Urothelium cell line (cell line): ENCODE measurements at regions not wholly inside any gene's neighbourhood (a gene's known extent, or its start where the extent isn't known, plus 50 kb on each side); places are given as distances from the start of the nearest gene placed in this dataset.

Source experiments
- DNase-seq: peaks from one replicate; pipeline ENCODE4 v3.0.0; 2011; ENCODE audit warnings: low spot score, mixed read lengths
- FAIRE-seq: peaks from 2 replicates; lab custom pipeline; 2011; peaks lifted over from hg19 to GRCh38; lab: Jason Lieb, UNC

GRCh38 chr2:236959036-236959435 is 126.7 kb upstream of the COPS8 start:
- no peak for FAIRE-seq
- DNase-seq = no peak

- no peak for DNase-seq
- no peak for FAIRE-seq
Measured at GRCh38 chr2:236959876-236960275, 125.8 kb upstream of the COPS8 start.

- FAIRE-seq (no peak), DNase-seq (no peak)
Measured at GRCh38 chr2:236960531-236960930, 125.2 kb upstream of the COPS8 start.

GRCh38 chr2:236962816-236963215 is 122.9 kb upstream of the COPS8 start:
- FAIRE-seq (no peak), DNase-seq (no peak)

- DNase-seq (no peak), FAIRE-seq (no peak)
Measured at GRCh38 chr2:236963631-236964182, 122.0 kb upstream of the COPS8 start.

- DNase-seq (no peak), FAIRE-seq (no peak)
Measured at GRCh38 chr2:236964291-236964690, 121.4 kb upstream of the COPS8 start.

GRCh38 chr2:236965021-236965840 is 120.5 kb upstream of the COPS8 start:
- FAIRE-seq (no peak), DNase-seq (no peak)

GRCh38 chr2:236965841-236966096 is 119.9 kb upstream of the COPS8 start:
- FAIRE-seq (no peak), DNase-seq (no peak)

GRCh38 chr2:236967499-236967783 is 118.2 kb upstream of the COPS8 start:
- FAIRE-seq = no peak
- no peak for DNase-seq

GRCh38 chr2:236968101-236968879 is 117.4 kb upstream of the COPS8 start:
- DNase-seq (no peak), FAIRE-seq (no peak)

- DNase-seq = no peak
- no peak for FAIRE-seq
Measured at GRCh38 chr2:236968880-236969534, 116.7 kb upstream of the COPS8 start.

- DNase-seq (no peak), FAIRE-seq (no peak)
Measured at GRCh38 chr2:236969767-236970655, 115.7 kb upstream of the COPS8 start.

GRCh38 chr2:236970656-236971010 is 115.1 kb upstream of the COPS8 start:
- FAIRE-seq (no peak), DNase-seq (no peak)

- DNase-seq = no peak
- FAIRE-seq = no peak
Measured at GRCh38 chr2:236971131-236971821, 114.4 kb upstream of the COPS8 start.

GRCh38 chr2:236971919-236972381 is 113.7 kb upstream of the COPS8 start:
- no peak for FAIRE-seq
- no peak for DNase-seq

GRCh38 chr2:236972491-236973342 is 113.0 kb upstream of the COPS8 start:
- FAIRE-seq = no peak
- DNase-seq = peak; percentile 75

- DNase-seq (no peak), FAIRE-seq (no peak)
Measured at GRCh38 chr2:236973343-236973980, 112.2 kb upstream of the COPS8 start.

- no peak for DNase-seq
- FAIRE-seq = no peak
Measured at GRCh38 chr2:236974148-236974547, 111.5 kb upstream of the COPS8 start.

GRCh38 chr2:236974752-236975151 is 110.9 kb upstream of the COPS8 start:
- no peak for FAIRE-seq
- DNase-seq = no peak
